Rectal smooth muscle tissue (tissue), 1 donor: ENCODE measurements at regions not wholly inside any gene's neighbourhood (a gene's known extent, or its start where the extent isn't known, plus 50 kb on each side); places are given as distances from the start of the nearest gene placed in this dataset.

Experiments
- H3K27ac ChIP-seq: one replicate; pipeline ENCODE4 v1.7.0; 2013; ENCODE audit warnings: low read depth, low read length, inconsistent platforms
- H3K27me3 ChIP-seq: one replicate; pipeline ENCODE4 v1.7.0; 2013; ENCODE audit warnings: low read length; ENCODE audit not compliant: control insufficient read depth, insufficient read depth
- H3K36me3 ChIP-seq: one replicate; pipeline ENCODE4 v1.7.0; 2013; ENCODE audit warnings: low read length; ENCODE audit not compliant: control insufficient read depth, insufficient read depth
- H3K4me1 ChIP-seq: one replicate; pipeline ENCODE4 v1.7.0; 2013; ENCODE audit warnings: low read length; ENCODE audit not compliant: control insufficient read depth, insufficient read depth
- H3K4me3 ChIP-seq: one replicate; pipeline ENCODE4 v1.7.0; 2013; ENCODE audit warnings: low read length
- H3K9ac ChIP-seq: one replicate; pipeline ENCODE4 v1.7.0; 2013; ENCODE audit warnings: low read length

- H3K4me3 ChIP-seq: no peak overlapping the region
- peaks cover 20% of the 10 kb centered on the region for H3K4me1 ChIP-seq
- no peak overlapping the region for H3K9ac ChIP-seq
- no peaks in the 10 kb centered on the region for H3K36me3 ChIP-seq
- no peak overlapping the region for H3K27ac ChIP-seq
- no peaks in the 10 kb centered on the region for H3K27me3 ChIP-seq
Observed at GRCh38 chr3:24060055-24060454, 115.0 kb downstream of the NR1D2 start.

GRCh38 chr3:24062916-24063315 is 117.8 kb downstream of the NR1D2 start:
- H3K27me3 ChIP-seq: no peaks in the 10 kb centered on the region
- H3K36me3 ChIP-seq: no peaks in the 10 kb centered on the region
- H3K4me1 ChIP-seq: peaks cover 20% of the 10 kb centered on the region
- peak overlapping the region; percentile 14 for H3K27ac ChIP-seq
- no peak overlapping the region for H3K4me3 ChIP-seq
- no peak overlapping the region for H3K9ac ChIP-seq
